ENCODE measurements at regions not wholly inside any gene's neighbourhood (a gene's known extent, or its start where the extent isn't known, plus 50 kb on each side); places are given as distances from the start of the nearest gene placed in this dataset.

DNA sequence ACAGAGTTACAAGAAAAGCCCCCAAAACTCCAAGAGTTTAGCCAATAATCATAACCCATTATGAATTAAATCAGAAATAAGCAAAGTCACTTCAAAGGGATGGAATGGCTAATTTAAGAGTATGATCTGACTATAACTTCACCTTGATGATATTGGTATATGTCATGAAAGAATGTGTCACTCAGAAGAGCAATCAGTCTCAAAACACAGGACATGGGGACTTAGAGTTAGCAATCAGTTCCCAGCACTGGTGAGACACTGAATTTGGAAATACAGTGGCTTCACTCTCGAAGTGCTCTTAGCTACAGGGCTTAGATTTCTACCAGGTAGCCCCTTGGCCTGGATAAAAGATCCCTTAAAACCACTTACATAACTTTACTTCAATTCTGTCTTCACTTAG, 65.7 kb upstream of the EXOC1L start:
- intact Hi-C loops (cut with DNase I) = no loop called here
- Histone ChIP-seq H3K27ac (no peak overlapping the region), H3K4me3 (no peak overlapping the region), H3K4me1 (no peaks in the 10 kb centered on the region), H3K27me3 (no peaks in the 10 kb centered on the region), H3K36me3 (no peaks in the 10 kb centered on the region), H3K9me3 (no peaks in the 10 kb centered on the region)
- no peak for DNase-seq (ENCODE audit: extremely low spot score in 2 of 2)
- TF ChIP-seq POLR2A (IDR thresholded peaks at IDR 0.05) (no peak), POLR2AphosphoS5 (IDR thresholded peaks at IDR 0.05; ENCODE audit: insufficient read depth in 1 of 2, low read depth in 1 of 2) (no peak)
- TF ChIP-seq, protein P1, sequence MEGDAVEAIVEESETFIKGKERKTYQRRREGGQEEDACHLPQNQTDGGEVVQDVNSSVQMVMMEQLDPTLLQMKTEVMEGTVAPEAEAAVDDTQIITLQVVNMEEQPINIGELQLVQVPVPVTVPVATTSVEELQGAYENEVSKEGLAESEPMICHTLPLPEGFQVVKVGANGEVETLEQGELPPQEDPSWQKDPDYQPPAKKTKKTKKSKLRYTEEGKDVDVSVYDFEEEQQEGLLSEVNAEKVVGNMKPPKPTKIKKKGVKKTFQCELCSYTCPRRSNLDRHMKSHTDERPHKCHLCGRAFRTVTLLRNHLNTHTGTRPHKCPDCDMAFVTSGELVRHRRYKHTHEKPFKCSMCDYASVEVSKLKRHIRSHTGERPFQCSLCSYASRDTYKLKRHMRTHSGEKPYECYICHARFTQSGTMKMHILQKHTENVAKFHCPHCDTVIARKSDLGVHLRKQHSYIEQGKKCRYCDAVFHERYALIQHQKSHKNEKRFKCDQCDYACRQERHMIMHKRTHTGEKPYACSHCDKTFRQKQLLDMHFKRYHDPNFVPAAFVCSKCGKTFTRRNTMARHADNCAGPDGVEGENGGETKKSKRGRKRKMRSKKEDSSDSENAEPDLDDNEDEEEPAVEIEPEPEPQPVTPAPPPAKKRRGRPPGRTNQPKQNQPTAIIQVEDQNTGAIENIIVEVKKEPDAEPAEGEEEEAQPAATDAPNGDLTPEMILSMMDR (IDR thresholded peaks at IDR 0.05) = no peak

GRCh38 chr4:55754754-55755350, 64.7 kb upstream of the EXOC1L start:
- no peak overlapping the region for H3K27ac ChIP-seq

DNA sequence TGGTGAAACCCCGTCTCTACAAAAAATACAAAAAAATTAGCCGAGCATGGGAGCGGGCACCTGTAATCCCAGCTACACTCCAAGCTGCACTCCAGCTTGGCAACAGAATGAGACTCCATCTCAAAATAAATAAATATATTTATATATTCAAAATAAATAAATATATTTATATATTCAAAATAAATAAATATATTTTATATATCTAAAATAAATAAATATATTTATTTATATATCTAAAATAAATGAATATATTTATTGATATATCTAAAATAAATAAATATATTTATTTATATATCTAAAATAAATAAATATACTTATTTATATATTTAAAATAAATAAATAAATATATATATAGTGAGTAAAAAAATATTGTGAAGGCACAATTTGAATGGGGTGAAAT, 63.4 kb upstream of the EXOC1L start:
- H3K27me3 ChIP-seq = no peaks in the 10 kb centered on the region
- no peaks in the 10 kb centered on the region for H3K9me3 ChIP-seq
- no peaks in the 10 kb centered on the region for H3K4me1 ChIP-seq
- no peak for DNase-seq (ENCODE audit: extremely low spot score in 2 of 2)
- H3K27ac ChIP-seq = no peak overlapping the region
- H3K4me3 ChIP-seq = no peak overlapping the region
- H3K36me3 ChIP-seq = no peaks in the 10 kb centered on the region
- TF ChIP-seq POLR2A (IDR thresholded peaks at IDR 0.05) (no peak), POLR2AphosphoS5 (IDR thresholded peaks at IDR 0.05; ENCODE audit: insufficient read depth in 1 of 2, low read depth in 1 of 2) (no peak)
- TF ChIP-seq, protein P1 (IDR thresholded peaks at IDR 0.05) = no peak
- intact Hi-C loops (cut with DNase I) = loop anchor here (5.0 kb wide), 1 partner anchor 1984 kb away; no protein-coding TSS in a partner anchor

More at GRCh38 chr4:55754754-55755350, 64.7 kb upstream of the EXOC1L start:
- H3K36me3 ChIP-seq = no peaks in the 10 kb centered on the region
- no peak for TF ChIP-seq POLR2A (IDR thresholded peaks at IDR 0.05)
- TF ChIP-seq, protein P1 (IDR thresholded peaks at IDR 0.05) = no peak
- no peak for TF ChIP-seq POLR2AphosphoS5 (IDR thresholded peaks at IDR 0.05; ENCODE audit: insufficient read depth in 1 of 2, low read depth in 1 of 2)
- no peaks in the 10 kb centered on the region for H3K4me1 ChIP-seq
- no peaks in the 10 kb centered on the region for H3K27me3 ChIP-seq
- no peaks in the 10 kb centered on the region for H3K9me3 ChIP-seq
- DNase-seq (ENCODE audit: extremely low spot score in 2 of 2) = no peak
- no peak overlapping the region for H3K4me3 ChIP-seq
- intact Hi-C loops (cut with DNase I) = loop anchor here (5.0 kb wide), 1 partner anchor 1983 kb away; no protein-coding TSS in a partner anchor

- Histone ChIP-seq H3K36me3 (no peaks in the 10 kb centered on the region), H3K4me3 (no peak overlapping the region), H3K27ac (no peak overlapping the region), H3K27me3 (no peaks in the 10 kb centered on the region), H3K4me1 (no peaks in the 10 kb centered on the region), H3K9me3 (no peaks in the 10 kb centered on the region)
- intact Hi-C loops (cut with DNase I) = loop anchor here (5.0 kb wide), 1 partner anchor 1985 kb away; no protein-coding TSS in a partner anchor
- no peak for DNase-seq (ENCODE audit: extremely low spot score in 2 of 2)
- TF ChIP-seq, protein P1 (IDR thresholded peaks at IDR 0.05) = no peak
- no peak for TF ChIP-seq POLR2A (IDR thresholded peaks at IDR 0.05)
- no peak for TF ChIP-seq POLR2AphosphoS5 (IDR thresholded peaks at IDR 0.05; ENCODE audit: insufficient read depth in 1 of 2, low read depth in 1 of 2)
These were observed 62.1 kb upstream of the EXOC1L start for GRCh38 chr4:55757356-55757952.

DNA sequence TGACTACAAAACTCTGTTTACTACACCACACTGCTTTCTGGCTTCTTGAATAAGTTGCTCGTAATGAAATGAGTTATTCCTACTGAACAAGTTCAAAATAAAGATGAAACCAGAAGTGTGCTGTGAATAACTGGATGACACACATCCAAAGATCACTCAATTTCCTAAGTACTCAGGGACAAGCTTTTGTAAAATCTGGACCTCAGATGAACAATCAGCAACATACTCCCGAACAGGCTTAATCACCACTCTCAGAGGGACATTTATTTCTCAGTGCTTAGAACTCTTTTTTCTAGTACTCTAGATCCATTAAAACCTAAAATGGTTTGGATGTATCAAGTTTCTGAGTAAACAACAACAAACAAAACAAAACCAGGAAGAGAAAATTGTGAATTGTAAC, 61.5 kb upstream of the EXOC1L start:
- intact Hi-C loops (cut with DNase I) = loop anchor here (5.0 kb wide), 1 partner anchor 1986 kb away; no protein-coding TSS in a partner anchor
- Histone ChIP-seq H3K4me3 (no peak overlapping the region), H3K36me3 (no peaks in the 10 kb centered on the region), H3K27me3 (no peaks in the 10 kb centered on the region), H3K4me1 (no peaks in the 10 kb centered on the region), H3K9me3 (no peaks in the 10 kb centered on the region), H3K27ac (no peak overlapping the region)
- no peak for DNase-seq (ENCODE audit: extremely low spot score in 2 of 2)
- TF ChIP-seq POLR2AphosphoS5 (IDR thresholded peaks at IDR 0.05; ENCODE audit: insufficient read depth in 1 of 2, low read depth in 1 of 2) = no peak
- TF ChIP-seq, protein P1 (IDR thresholded peaks at IDR 0.05) = no peak
- no peak for TF ChIP-seq POLR2A (IDR thresholded peaks at IDR 0.05)

All from vagina (tissue), 2 donors.